ENCODE measurements at regions not wholly inside any gene's neighbourhood (a gene's known extent, or its start where the extent isn't known, plus 50 kb on each side); places are given as distances from the start of the nearest gene placed in this dataset.

GRCh38 chr2:176702131-176702530 is 432.9 kb downstream of the MTX2 start:
- no peaks in the 10 kb centered on the region for H3K9me3 ChIP-seq (replicated peaks; ENCODE audit: control insufficient read depth, low read depth, low read length)
- no peak overlapping the region for H3K4me3 ChIP-seq (ENCODE audit: low read length)
- H3K27ac ChIP-seq (ENCODE audit: low read length) = no peak overlapping the region
- H3K4me1 ChIP-seq (ENCODE audit: control insufficient read depth, insufficient read depth, low read length) = no peaks in the 10 kb centered on the region
- H3K27me3 ChIP-seq (ENCODE audit: control insufficient read depth, insufficient read depth, low read length) = no peaks in the 10 kb centered on the region
- no peaks in the 10 kb centered on the region for H3K36me3 ChIP-seq (ENCODE audit: control insufficient read depth, insufficient read depth, low read length)
- DNase-seq = no peak
- WGBS (ENCODE audit: insufficient coverage) = no CpG with 5 or more reads among the region's 1 CpG

DNA sequence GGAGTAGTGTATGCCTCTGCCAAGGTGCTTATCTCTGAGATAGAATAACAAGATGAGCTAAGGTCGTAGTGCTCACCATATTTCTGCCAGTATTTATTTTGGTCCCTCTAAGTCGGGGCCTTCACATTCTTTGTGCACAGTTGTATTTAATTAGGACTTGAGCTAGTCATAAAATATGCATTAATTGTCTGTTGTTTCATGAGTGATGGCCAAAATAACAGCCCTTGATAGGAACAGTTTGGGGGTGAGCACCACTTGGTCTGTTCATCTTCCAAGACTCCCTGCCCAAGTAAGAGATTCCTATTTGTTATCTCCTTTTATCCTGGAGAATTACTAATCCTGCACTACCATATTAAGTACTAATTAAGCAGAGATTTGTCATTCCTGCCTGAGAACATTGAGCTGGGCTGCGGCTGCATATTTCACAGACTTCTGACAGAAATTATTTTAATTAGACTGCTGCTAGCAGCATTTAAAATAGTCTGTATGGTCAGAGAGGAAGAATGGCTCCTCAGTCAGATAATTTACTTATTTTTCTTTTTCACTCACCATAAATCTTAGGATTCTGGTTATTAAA is 435.1 kb downstream of the MTX2 start:
- no peak overlapping the region for H3K27ac ChIP-seq (ENCODE audit: low read length)
- H3K4me3 ChIP-seq (ENCODE audit: low read length) = no peak overlapping the region
- 67% methylated on average over 1 of the region's 3 CpGs for WGBS (ENCODE audit: insufficient coverage)
- DNase-seq = peak; percentile 8
- no peaks in the 10 kb centered on the region for H3K9me3 ChIP-seq (replicated peaks; ENCODE audit: control insufficient read depth, low read depth, low read length)
- H3K27me3 ChIP-seq (ENCODE audit: control insufficient read depth, insufficient read depth, low read length) = no peaks in the 10 kb centered on the region
- no peaks in the 10 kb centered on the region for H3K36me3 ChIP-seq (ENCODE audit: control insufficient read depth, insufficient read depth, low read length)
- no peaks in the 10 kb centered on the region for H3K4me1 ChIP-seq (ENCODE audit: control insufficient read depth, insufficient read depth, low read length)

- DNase-seq = peak; percentile 46
These were observed 440.1 kb downstream of the MTX2 start for GRCh38 chr2:176709149-176709951.

GRCh38 chr2:176709991-176710390 is 440.7 kb downstream of the MTX2 start:
- WGBS (ENCODE audit: insufficient coverage) = no CpG with 5 or more reads among the region's 2 CpGs
- Histone ChIP-seq H3K4me3 (ENCODE audit: low read length) (no peak overlapping the region), H3K36me3 (ENCODE audit: control insufficient read depth, insufficient read depth, low read length) (no peaks in the 10 kb centered on the region), H3K4me1 (ENCODE audit: control insufficient read depth, insufficient read depth, low read length) (peaks cover 2% of the 10 kb centered on the region), H3K9me3 (replicated peaks; ENCODE audit: control insufficient read depth, low read depth, low read length) (no peaks in the 10 kb centered on the region), H3K27ac (ENCODE audit: low read length) (no peak overlapping the region), H3K27me3 (ENCODE audit: control insufficient read depth, insufficient read depth, low read length) (no peaks in the 10 kb centered on the region)
- DNase-seq = peak; percentile 14

More at GRCh38 chr2:176709149-176709951, 440.1 kb downstream of the MTX2 start:
- Histone ChIP-seq H3K27ac (ENCODE audit: low read length) (no peak overlapping the region), H3K27me3 (ENCODE audit: control insufficient read depth, insufficient read depth, low read length) (no peaks in the 10 kb centered on the region), H3K4me3 (ENCODE audit: low read length) (no peak overlapping the region), H3K36me3 (ENCODE audit: control insufficient read depth, insufficient read depth, low read length) (no peaks in the 10 kb centered on the region), H3K9me3 (replicated peaks; ENCODE audit: control insufficient read depth, low read depth, low read length) (no peaks in the 10 kb centered on the region), H3K4me1 (ENCODE audit: control insufficient read depth, insufficient read depth, low read length) (peaks cover 2% of the 10 kb centered on the region)
- 0% methylated on average over 1 of the region's 18 CpGs for WGBS (ENCODE audit: insufficient coverage)

- Histone ChIP-seq H3K4me3 (ENCODE audit: low read length) (no peak overlapping the region), H3K27me3 (ENCODE audit: control insufficient read depth, insufficient read depth, low read length) (no peaks in the 10 kb centered on the region), H3K9me3 (replicated peaks; ENCODE audit: control insufficient read depth, low read depth, low read length) (no peaks in the 10 kb centered on the region), H3K36me3 (ENCODE audit: control insufficient read depth, insufficient read depth, low read length) (no peaks in the 10 kb centered on the region), H3K4me1 (ENCODE audit: control insufficient read depth, insufficient read depth, low read length) (peaks cover 2% of the 10 kb centered on the region), H3K27ac (ENCODE audit: low read length) (no peak overlapping the region)
- WGBS (ENCODE audit: insufficient coverage) = 48% methylated on average over 4 of the region's 7 CpGs
- DNase-seq = peak; percentile 20
These were observed 441.5 kb downstream of the MTX2 start for GRCh38 chr2:176710657-176711186.

GRCh38 chr2:176725873-176726645 is 456.8 kb downstream of the MTX2 start:
- Histone ChIP-seq H3K27ac (ENCODE audit: low read length) (no peak overlapping the region), H3K4me3 (ENCODE audit: low read length) (no peak overlapping the region), H3K27me3 (ENCODE audit: control insufficient read depth, insufficient read depth, low read length) (no peaks in the 10 kb centered on the region), H3K9me3 (replicated peaks; ENCODE audit: control insufficient read depth, low read depth, low read length) (no peaks in the 10 kb centered on the region), H3K4me1 (ENCODE audit: control insufficient read depth, insufficient read depth, low read length) (peaks cover 6% of the 10 kb centered on the region), H3K36me3 (ENCODE audit: control insufficient read depth, insufficient read depth, low read length) (no peaks in the 10 kb centered on the region)
- no peak for DNase-seq
- WGBS (ENCODE audit: insufficient coverage) = no CpG with 5 or more reads among the region's 3 CpGs

- DNase-seq = no peak
- Histone ChIP-seq H3K36me3 (ENCODE audit: control insufficient read depth, insufficient read depth, low read length) (no peaks in the 10 kb centered on the region), H3K4me3 (ENCODE audit: low read length) (no peak overlapping the region), H3K27me3 (ENCODE audit: control insufficient read depth, insufficient read depth, low read length) (no peaks in the 10 kb centered on the region), H3K9me3 (replicated peaks; ENCODE audit: control insufficient read depth, low read depth, low read length) (no peaks in the 10 kb centered on the region), H3K27ac (ENCODE audit: low read length) (no peak overlapping the region), H3K4me1 (ENCODE audit: control insufficient read depth, insufficient read depth, low read length) (peaks cover 6% of the 10 kb centered on the region)
- WGBS (ENCODE audit: insufficient coverage) = no CpG with 5 or more reads among the region's 4 CpGs
These were observed 458.5 kb downstream of the MTX2 start for GRCh38 chr2:176727696-176728095.

DNA sequence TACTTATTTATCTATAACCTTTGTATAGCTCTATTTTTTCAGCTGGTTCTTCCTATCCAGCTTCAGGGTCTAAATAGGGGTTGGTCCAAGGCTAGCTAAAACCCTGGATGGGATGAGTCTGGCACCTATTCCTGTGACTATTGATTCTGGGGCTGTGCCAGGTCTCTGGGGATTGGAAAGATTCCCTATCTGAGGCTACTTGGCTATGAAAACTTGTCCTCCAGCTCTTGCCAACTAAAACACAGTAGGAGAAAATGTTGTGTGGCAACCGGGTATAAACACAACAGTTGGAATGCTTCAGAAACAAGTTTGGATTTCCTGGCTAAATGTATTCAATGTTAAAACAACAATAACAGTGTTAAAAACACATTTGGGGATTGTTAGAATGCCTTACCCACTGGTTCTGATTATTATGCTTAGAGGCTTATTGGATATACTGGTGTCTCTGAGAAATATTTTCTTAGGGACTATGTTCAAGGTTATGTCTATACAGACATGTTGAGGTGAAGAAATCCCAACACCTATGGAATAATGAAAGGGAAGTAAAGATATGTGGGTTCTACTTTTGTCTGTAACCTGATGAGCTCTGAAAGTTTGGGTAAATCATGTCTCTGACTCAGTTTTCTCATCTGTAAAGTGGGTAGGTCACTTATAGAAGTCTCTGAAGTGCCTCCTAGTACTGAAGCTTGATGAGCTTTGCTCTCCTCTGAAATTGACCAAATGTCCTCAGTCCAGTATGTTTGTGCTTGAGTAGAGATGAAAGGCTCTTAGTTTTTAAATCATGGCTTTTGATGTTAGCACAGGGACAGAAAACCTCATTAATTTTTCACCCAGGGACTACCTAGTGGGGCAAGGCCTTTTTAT is 460.7 kb downstream of the MTX2 start:
- H3K27ac ChIP-seq (ENCODE audit: low read length) = no peak overlapping the region
- H3K27me3 ChIP-seq (ENCODE audit: control insufficient read depth, insufficient read depth, low read length) = no peaks in the 10 kb centered on the region
- no peak overlapping the region for H3K4me3 ChIP-seq (ENCODE audit: low read length)
- peak; percentile 84 for DNase-seq
- no peaks in the 10 kb centered on the region for H3K9me3 ChIP-seq (replicated peaks; ENCODE audit: control insufficient read depth, low read depth, low read length)
- WGBS (ENCODE audit: insufficient coverage) = no CpG with 5 or more reads among the region's 1 CpG
- peaks cover 2% of the 10 kb centered on the region for H3K4me1 ChIP-seq (ENCODE audit: control insufficient read depth, insufficient read depth, low read length)
- no peaks in the 10 kb centered on the region for H3K36me3 ChIP-seq (ENCODE audit: control insufficient read depth, insufficient read depth, low read length)

DNA sequence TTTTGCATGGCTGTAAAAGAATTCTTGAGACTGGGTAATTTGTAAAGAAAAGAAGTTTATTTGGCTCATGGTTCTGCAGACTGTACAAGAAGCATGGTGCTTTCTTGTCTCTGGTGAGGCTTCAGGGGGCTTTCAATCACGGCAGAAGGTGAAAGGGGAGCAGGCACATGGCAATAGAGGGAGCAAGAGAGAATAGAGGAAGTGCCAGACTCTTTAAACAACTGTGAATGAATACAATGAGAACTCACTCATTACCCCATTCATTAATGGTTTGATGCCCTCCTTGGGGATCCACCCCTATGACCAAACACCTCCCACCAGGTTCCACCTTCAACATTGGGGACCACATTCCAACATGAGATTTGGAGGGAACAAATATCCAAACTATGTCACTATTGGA is 463.5 kb downstream of the MTX2 start:
- Histone ChIP-seq H3K27me3 (ENCODE audit: control insufficient read depth, insufficient read depth, low read length) (no peaks in the 10 kb centered on the region), H3K4me1 (ENCODE audit: control insufficient read depth, insufficient read depth, low read length) (peaks cover 2% of the 10 kb centered on the region), H3K9me3 (replicated peaks; ENCODE audit: control insufficient read depth, low read depth, low read length) (no peaks in the 10 kb centered on the region), H3K27ac (ENCODE audit: low read length) (no peak overlapping the region), H3K36me3 (ENCODE audit: control insufficient read depth, insufficient read depth, low read length) (no peaks in the 10 kb centered on the region), H3K4me3 (ENCODE audit: low read length) (no peak overlapping the region)
- DNase-seq = no peak
- WGBS (ENCODE audit: insufficient coverage) = 80% methylated on average over 1 of the region's 1 CpG
